ENCODE measurements at regions not wholly inside any gene's neighbourhood (a gene's known extent, or its start where the extent isn't known, plus 50 kb on each side); places are given as distances from the start of the nearest gene placed in this dataset.

GRCh38 chr9:107809871-107810460, 320.4 kb upstream of the KLF4 start:
- DNase-seq (ENCODE audit: low spot score): no peak
- Histone ChIP-seq H3K4me3 (ENCODE audit: low read depth in 1 of 3, low read length in 3 of 3) (no peak overlapping the region), H3K9me3 (ENCODE audit: control insufficient read depth in 4 of 4, low read length in 3 of 4) (no peaks in the 10 kb centered on the region), H3K36me3 (ENCODE audit: control insufficient read depth in 4 of 4, insufficient read depth in 3 of 4, low read depth in 1 of 4, low read length in 3 of 4) (no peaks in the 10 kb centered on the region), H3K27ac (ENCODE audit: low read depth in 1 of 2, low read length in 2 of 2) (no peak overlapping the region), H3K9ac (ENCODE audit: low read depth in 1 of 2, low read length in 2 of 2) (no peak overlapping the region), H3K27me3 (ENCODE audit: control insufficient read depth in 4 of 4, insufficient read depth in 4 of 4, low read length in 3 of 4) (no peaks in the 10 kb centered on the region), H3K4me1 (ENCODE audit: control insufficient read depth in 4 of 4, insufficient read depth in 4 of 4, low read length in 3 of 4) (no peaks in the 10 kb centered on the region)
- no peak for TF ChIP-seq EGR1 (IDR thresholded peaks at IDR 0.05; ENCODE audit: low read depth in 2 of 2)
- no peak for TF ChIP-seq SP1 (IDR thresholded peaks at IDR 0.05)
- no peak for TF ChIP-seq ATF3 (IDR thresholded peaks at IDR 0.05)
- no peak for TF ChIP-seq CTCF (IDR thresholded peaks at IDR 0.05; ENCODE audit: low read depth, low read length, missing input control)
- no peak for TF ChIP-seq REST (IDR thresholded peaks at IDR 0.05)
- TF ChIP-seq FOXA1 (IDR thresholded peaks at IDR 0.05): no peak
- no peak for TF ChIP-seq JUND (IDR thresholded peaks at IDR 0.05)
- TF ChIP-seq RXRA (IDR thresholded peaks at IDR 0.05): no peak
- WGBS: 77% methylated on average over 5 of the region's 5 CpGs

- no peak overlapping the region for H3K9ac ChIP-seq (ENCODE audit: low read depth in 1 of 2, low read length in 2 of 2)
- TF ChIP-seq YY1 (IDR thresholded peaks at IDR 0.05) (no peak), HNF4G (IDR thresholded peaks at IDR 0.05) (no peak), GABPA (IDR thresholded peaks at IDR 0.05 in 1 of 2, conservative IDR thresholded peaks at IDR 0.05 in 1 of 2) (no peak), ZBTB33 (IDR thresholded peaks at IDR 0.05) (no peak), HNF4A (conservative IDR thresholded peaks at IDR 0.05) (no peak), ATF3 (IDR thresholded peaks at IDR 0.05) (no peak), MAX (IDR thresholded peaks at IDR 0.05) (no peak), RAD21 (IDR thresholded peaks at IDR 0.05) (no peak), CTCF (IDR thresholded peaks at IDR 0.05; ENCODE audit: low read depth, low read length, missing input control) (no peak), JUND (IDR thresholded peaks at IDR 0.05) (no peak)
- H3K27ac ChIP-seq (ENCODE audit: low read depth in 1 of 2, low read length in 2 of 2): no peak overlapping the region
- no peak for DNase-seq (ENCODE audit: low spot score)
- H3K4me1 ChIP-seq (ENCODE audit: control insufficient read depth in 4 of 4, insufficient read depth in 4 of 4, low read length in 3 of 4): no peaks in the 10 kb centered on the region
- no peak overlapping the region for H3K4me3 ChIP-seq (ENCODE audit: low read depth in 1 of 3, low read length in 3 of 3)
- 88% methylated on average over 4 of the region's 4 CpGs for WGBS
- no peaks in the 10 kb centered on the region for H3K27me3 ChIP-seq (ENCODE audit: control insufficient read depth in 4 of 4, insufficient read depth in 4 of 4, low read length in 3 of 4)
- H3K9me3 ChIP-seq (ENCODE audit: control insufficient read depth in 4 of 4, low read length in 3 of 4): no peaks in the 10 kb centered on the region
- no peaks in the 10 kb centered on the region for H3K36me3 ChIP-seq (ENCODE audit: control insufficient read depth in 4 of 4, insufficient read depth in 3 of 4, low read depth in 1 of 4, low read length in 3 of 4)
These were observed 317.6 kb upstream of the KLF4 start for GRCh38 chr9:107807183-107807582.
